ENCODE measurements at regions not wholly inside any gene's neighbourhood (a gene's known extent, or its start where the extent isn't known, plus 50 kb on each side); places are given as distances from the start of the nearest gene placed in this dataset.

- no peaks in the 10 kb centered on the region for H3K36me3 Mint-ChIP-seq
- H3K4me3 Mint-ChIP-seq, result no peak overlapping the region
- H3K27me3 ChIP-seq, result peaks cover under 1% of the 10 kb centered on the region
- H3K9ac ChIP-seq, result no peak overlapping the region
- H3K79me2 ChIP-seq (ENCODE audit: low read depth), result no peaks in the 10 kb centered on the region
- peaks cover 4% of the 10 kb centered on the region for H3K9me3 Mint-ChIP-seq
- H3F3A ChIP-seq (ENCODE audit: low read depth), result no peaks in the 10 kb centered on the region
- no peak overlapping the region for H2AFZ ChIP-seq (replicated peaks)
- no peaks in the 10 kb centered on the region for H4K20me1 ChIP-seq (ENCODE audit: low read depth)
- peaks cover 2% of the 10 kb centered on the region for H3K27me3 Mint-ChIP-seq (ENCODE audit: insufficient read depth, low read depth)
- no peak for TF ChIP-seq CTCF (IDR thresholded peaks at IDR 0.05)
- TF ChIP-seq EZH2 (IDR thresholded peaks at IDR 0.05), result no peak
- no peak for TF ChIP-seq EZH2phosphoT487 (IDR thresholded peaks at IDR 0.05)
- H3K36me3 ChIP-seq, result no peaks in the 10 kb centered on the region
- no peak overlapping the region for H3K27ac Mint-ChIP-seq
- no peak for DNase-seq (ENCODE audit: low spot score)
- no peaks in the 10 kb centered on the region for H3K4me1 ChIP-seq
- H3K4me1 Mint-ChIP-seq, result no peaks in the 10 kb centered on the region
- H3K9me3 ChIP-seq (ENCODE audit: low read depth), result peaks cover under 1% of the 10 kb centered on the region
- no peak overlapping the region for H3K27ac ChIP-seq
- no peak overlapping the region for H3K4me2 ChIP-seq
- no peak overlapping the region for H3K4me3 ChIP-seq
These were observed 59.2 kb upstream of the TFAP2D start for GRCh38 chr6:50654155-50654554.

GRCh38 chr6:50655848-50656453 lies 57.4 kb upstream of the TFAP2D start:
- H3K27ac Mint-ChIP-seq, result no peak overlapping the region

GRCh38 chr6:50657513-50657912 lies 55.8 kb upstream of the TFAP2D start:
- H3K27ac ChIP-seq, result no peak overlapping the region
- H3K4me3 ChIP-seq, result no peak overlapping the region
- DNase-seq (ENCODE audit: low spot score), result no peak
- no peaks in the 10 kb centered on the region for H3K36me3 ChIP-seq
- no peaks in the 10 kb centered on the region for H3K79me2 ChIP-seq (ENCODE audit: low read depth)
- no peaks in the 10 kb centered on the region for H3K9me3 Mint-ChIP-seq
- H2AFZ ChIP-seq (replicated peaks), result no peak overlapping the region
- H3K9me3 ChIP-seq (ENCODE audit: low read depth), result no peaks in the 10 kb centered on the region
- H3K27me3 ChIP-seq, result peaks cover 4% of the 10 kb centered on the region
- no peaks in the 10 kb centered on the region for H4K20me1 ChIP-seq (ENCODE audit: low read depth)
- H3K4me3 Mint-ChIP-seq, result no peak overlapping the region
- TF ChIP-seq EZH2 (IDR thresholded peaks at IDR 0.05) (no peak), CTCF (IDR thresholded peaks at IDR 0.05) (no peak), EZH2phosphoT487 (IDR thresholded peaks at IDR 0.05) (no peak)
- peaks cover 2% of the 10 kb centered on the region for H3K27me3 Mint-ChIP-seq (ENCODE audit: insufficient read depth, low read depth)
- no peaks in the 10 kb centered on the region for H3K36me3 Mint-ChIP-seq
- H3K4me2 ChIP-seq, result no peak overlapping the region
- H3K27ac Mint-ChIP-seq, result no peak overlapping the region
- H3F3A ChIP-seq (ENCODE audit: low read depth), result no peaks in the 10 kb centered on the region
- H3K4me1 Mint-ChIP-seq, result no peaks in the 10 kb centered on the region
- no peaks in the 10 kb centered on the region for H3K4me1 ChIP-seq
- H3K9ac ChIP-seq, result no peak overlapping the region

More at GRCh38 chr6:50655848-50656453, 57.4 kb upstream of the TFAP2D start:
- H3K36me3 ChIP-seq, result no peaks in the 10 kb centered on the region
- no peak overlapping the region for H3K4me3 Mint-ChIP-seq
- no peak overlapping the region for H3K4me2 ChIP-seq
- no peak overlapping the region for H3K4me3 ChIP-seq
- no peaks in the 10 kb centered on the region for H3F3A ChIP-seq (ENCODE audit: low read depth)
- H3K79me2 ChIP-seq (ENCODE audit: low read depth), result no peaks in the 10 kb centered on the region
- no peak overlapping the region for H3K9ac ChIP-seq
- no peaks in the 10 kb centered on the region for H3K4me1 Mint-ChIP-seq
- no peak overlapping the region for H2AFZ ChIP-seq (replicated peaks)
- H4K20me1 ChIP-seq (ENCODE audit: low read depth), result no peaks in the 10 kb centered on the region
- no peaks in the 10 kb centered on the region for H3K36me3 Mint-ChIP-seq
- H3K27me3 ChIP-seq, result peaks cover 2% of the 10 kb centered on the region
- H3K27ac ChIP-seq, result no peak overlapping the region
- no peaks in the 10 kb centered on the region for H3K9me3 Mint-ChIP-seq
- H3K27me3 Mint-ChIP-seq (ENCODE audit: insufficient read depth, low read depth), result peaks cover 2% of the 10 kb centered on the region
- H3K9me3 ChIP-seq (ENCODE audit: low read depth), result no peaks in the 10 kb centered on the region
- no peaks in the 10 kb centered on the region for H3K4me1 ChIP-seq
- DNase-seq (ENCODE audit: low spot score), result peak; percentile 39
- TF ChIP-seq CTCF (IDR thresholded peaks at IDR 0.05) (peak; percentile 74), EZH2 (IDR thresholded peaks at IDR 0.05) (no peak)

All from neural progenitor cell (in vitro differentiated cells).